H1 (cell line): ENCODE measurements at regions not wholly inside any gene's neighbourhood (a gene's known extent, or its start where the extent isn't known, plus 50 kb on each side); places are given as distances from the start of the nearest gene placed in this dataset.

Source experiments
- CTCF ChIA-PET: fragments of 300-600 bp; sonication (Branson Sonifier 250); formaldehyde crosslinking; loops from one replicate; lab custom pipeline; 2021; ENCODE audit not compliant: partially characterized antibody; lab: Charles Lee
- POLR2A ChIA-PET: fragments of 300-600 bp; sonication (Branson Sonifier 250); formaldehyde crosslinking; loops from one replicate; lab custom pipeline; 2021; ENCODE audit warnings: inconsistent platforms; ENCODE audit not compliant: partially characterized antibody; lab: Charles Lee
- DNase-seq, 2 experiments: peaks; one replicate each; pipeline versions ENCODE4 v3.0.0 to v3.0.0-alpha.2; 2010 to 2022; ENCODE audit warnings: low spot score in 2 of 2, low read depth in 1 of 2, mixed read lengths in 1 of 2
- FAIRE-seq: peaks from 2 replicates; lab custom pipeline; 2011; peaks lifted over from hg19 to GRCh38; lab: Jason Lieb, UNC
- H2AFZ ChIP-seq: 2 replicates; pipeline ENCODE4 v1.8.1; 2012; ENCODE audit warnings: low read length, inconsistent platforms
- H2AK5ac ChIP-seq: 2 replicates; pipeline ENCODE4 v1.6.1; 2013; ENCODE audit warnings: low read depth, low read length
- H2BK120ac ChIP-seq: replicated peaks from 2 replicates; pipeline ENCODE3; 2013; ENCODE audit warnings: low read depth, low read length, inconsistent platforms
- H2BK12ac ChIP-seq: 2 replicates; pipeline ENCODE4 v1.6.1; 2013; ENCODE audit warnings: low read depth, low read length
- H2BK15ac ChIP-seq: 2 replicates; pipeline ENCODE4 v1.6.1; 2013; ENCODE audit warnings: low read length
- H2BK20ac ChIP-seq: 2 replicates; pipeline ENCODE4 v1.6.1; 2013; ENCODE audit warnings: low read length
- H2BK5ac ChIP-seq: 2 replicates; pipeline ENCODE4 v1.6.1; 2013; ENCODE audit warnings: low read depth, low read length
- H3K14ac ChIP-seq: 2 replicates; pipeline ENCODE4 v1.6.1; 2013; ENCODE audit warnings: inconsistent platforms; ENCODE audit not compliant: insufficient read length
- H3K18ac ChIP-seq: 2 replicates; pipeline ENCODE4 v1.6.1; 2013; ENCODE audit warnings: low read length; ENCODE audit errors: extremely low read depth
- H3K23ac ChIP-seq: 2 replicates; pipeline ENCODE4 v1.6.1; 2013; ENCODE audit warnings: inconsistent platforms; ENCODE audit not compliant: insufficient read length
- H3K23me2 ChIP-seq: 2 replicates; pipeline ENCODE4 v1.6.1; 2013; ENCODE audit warnings: low read depth, low read length
- H3K27ac ChIP-seq: 2 replicates; pipeline ENCODE4 v1.6.1; 2011; ENCODE audit warnings: low read depth, low read length, inconsistent platforms
- H3K27me3 ChIP-seq, 4 experiments: replicated peaks in 1 of 4; 1 replicate in 1 of 4; 2 replicates in 3 of 4; pipeline versions ENCODE4 v1.6.1 to v1.8.1; 2011 to 2013; ENCODE audit warnings: low read length in 3 of 4, mild to moderate bottlenecking in 3 of 4, inconsistent platforms in 2 of 4, mixed read lengths in 2 of 4, moderate library complexity in 1 of 4; ENCODE audit not compliant: control insufficient read depth in 3 of 4, insufficient read depth in 3 of 4; ENCODE audit errors: extremely low read depth in 1 of 4
- H3K36me3 ChIP-seq, 4 experiments: 2 replicates each; pipeline versions ENCODE4 v1.6.1 to v1.8.1; 2011 to 2013; ENCODE audit warnings: mild to moderate bottlenecking in 4 of 4, low read length in 3 of 4, moderate library complexity in 2 of 4, control low read depth in 1 of 4, inconsistent platforms in 1 of 4; ENCODE audit not compliant: insufficient read depth in 4 of 4, control insufficient read depth in 2 of 4
- H3K4ac ChIP-seq: replicated peaks from 2 replicates; pipeline ENCODE3; 2013; ENCODE audit warnings: low read length, low read depth, mixed read lengths, inconsistent platforms; ENCODE audit not compliant: insufficient read length
- H3K4me1 ChIP-seq, 4 experiments: replicated peaks in 1 of 4; 1 replicate in 1 of 4; 2 replicates in 3 of 4; pipeline versions ENCODE4 v1.6.1 to v1.8.1; 2011 to 2013; ENCODE audit warnings: low read length in 3 of 4, inconsistent platforms in 2 of 4, mixed read lengths in 1 of 4; ENCODE audit not compliant: insufficient read depth in 4 of 4, control insufficient read depth in 3 of 4
- H3K4me2 ChIP-seq, 2 experiments: 2 replicates each; pipeline versions ENCODE4 v1.6.1 to v1.8.1; 2011 to 2013; ENCODE audit warnings: low read depth in 2 of 2, low read length in 2 of 2, control low read depth in 1 of 2, inconsistent platforms in 1 of 2, mild to moderate bottlenecking in 1 of 2; ENCODE audit not compliant: insufficient read depth in 1 of 2
- H3K4me3 ChIP-seq, 4 experiments: fragments of 200-600, 300-600 bp in 1 of 4; sonication (generic), shearing (Covaris generic), sonication (Bioruptor Twin) in 1 of 4; 2 replicates each; pipeline versions ENCODE4 v1.5.1 to v1.8.1; 2011 to 2016; ENCODE audit warnings: low read length in 4 of 4, low read depth in 3 of 4, control low read depth in 2 of 4, inconsistent platforms in 2 of 4, mild to moderate bottlenecking in 2 of 4, mixed read lengths in 1 of 4, moderate library complexity in 1 of 4; ENCODE audit not compliant: insufficient read depth in 2 of 4; ENCODE audit errors: extremely low read depth in 1 of 4
- H3K56ac ChIP-seq: replicated peaks from 2 replicates; pipeline ENCODE3; 2013; ENCODE audit warnings: low read depth, mild to moderate bottlenecking, mixed read lengths, low read length, inconsistent platforms; ENCODE audit not compliant: insufficient read length
- H3K79me1 ChIP-seq: 2 replicates; pipeline ENCODE4 v1.6.1; 2013; ENCODE audit warnings: low read depth, low read length, control low read depth
- H3K79me2 ChIP-seq, 2 experiments: 2 replicates each; pipeline versions ENCODE4 v1.6.1 to v1.8.1; 2012 to 2013; ENCODE audit warnings: low read length in 2 of 2, mild to moderate bottlenecking in 2 of 2, inconsistent platforms in 1 of 2; ENCODE audit not compliant: insufficient read depth in 2 of 2, control insufficient read depth in 1 of 2
- H3K9ac ChIP-seq, 4 experiments: replicated peaks in 1 of 4; 1 replicate in 1 of 4; 2 replicates in 3 of 4; pipeline versions ENCODE4 v1.6.1 to v1.8.1; 2011 to 2013; ENCODE audit warnings: low read depth in 3 of 4, low read length in 3 of 4, control low read depth in 2 of 4, mild to moderate bottlenecking in 2 of 4, moderate library complexity in 2 of 4, inconsistent platforms in 1 of 4; ENCODE audit errors: extremely low read depth in 1 of 4
- H3K9me3 ChIP-seq, 2 experiments: 2 replicates each; pipeline versions ENCODE4 v1.6.1 to v1.8.1; 2012 to 2013; ENCODE audit warnings: mild to moderate bottlenecking in 2 of 2, moderate library complexity in 2 of 2, control low read depth in 1 of 2, inconsistent platforms in 1 of 2, low read depth in 1 of 2, low read length in 1 of 2, mixed read lengths in 1 of 2; ENCODE audit not compliant: insufficient read depth in 2 of 2
- H4K20me1 ChIP-seq, 2 experiments: replicated peaks in 1 of 2; 2 replicates each; pipeline versions ENCODE3 to v1.8.1; 2011 to 2013; ENCODE audit warnings: inconsistent platforms in 2 of 2, low read length in 2 of 2, mild to moderate bottlenecking in 1 of 2; ENCODE audit not compliant: insufficient read depth in 2 of 2, control insufficient read depth in 1 of 2
- H4K5ac ChIP-seq: 2 replicates; pipeline ENCODE4 v1.6.1; 2013; ENCODE audit warnings: low read length, low read depth, mixed read lengths, inconsistent platforms; ENCODE audit not compliant: insufficient read length
- H4K8ac ChIP-seq: 2 replicates; pipeline ENCODE4 v1.8.0; 2013; ENCODE audit warnings: mild to moderate bottlenecking, moderate library complexity, low read length, inconsistent platforms; ENCODE audit not compliant: insufficient read depth; ENCODE audit errors: extremely low read depth
- H4K91ac ChIP-seq: replicated peaks from 2 replicates; pipeline ENCODE3; 2013; ENCODE audit warnings: low read length, mixed read lengths, inconsistent platforms; ENCODE audit not compliant: insufficient read length
- CBX8 ChIP-seq: fragments of 300-800, 300-1000 bp; sonication (generic); IDR thresholded peaks from 2 replicates; pipeline ENCODE4 v1.7.1; 2016; ENCODE audit warnings: low read depth, low read length, borderline replicate concordance
- RXRA ChIP-seq: IDR thresholded peaks from 2 replicates; pipeline ENCODE4 v1.6.1; 2011; ENCODE audit warnings: low read depth, mild to moderate bottlenecking, low read length, moderate library complexity; ENCODE audit not compliant: insufficient read depth
- WGBS, 2 experiments: shearing (Covaris generic) in 1 of 2; methylation state at CpG; one replicate each; pipeline versions ENCODE4 v1.1.6 to v1.1.7; 2013 to 2015; ENCODE audit warnings: low lambda C conversion rate in 2 of 2, mixed read lengths in 2 of 2, inconsistent platforms in 1 of 2, low coverage in 1 of 2, missing lambda C conversion rate in 1 of 2; ENCODE audit not compliant: insufficient replicate concordance in 2 of 2, insufficient coverage in 1 of 2, insufficient read length in 1 of 2; ENCODE audit errors: extremely low coverage in 1 of 2, missing lambda C conversion rate in 1 of 2; 5-methylcytosine and 5-hydroxymethylcytosine counted together

GRCh38 chr3:31188112-31188511, 293.7 kb upstream of the GADL1 start:
- Histone ChIP-seq H3K4me3 (no peak overlapping the region), H3K4me2 (no peak overlapping the region), H3K18ac (no peak overlapping the region), H2BK20ac (no peak overlapping the region), H3K9ac (no peak overlapping the region), H3K4ac (no peak overlapping the region), H2BK5ac (no peak overlapping the region), H3K14ac (no peak overlapping the region), H2AK5ac (no peak overlapping the region), H4K91ac (no peak overlapping the region), H2BK15ac (no peak overlapping the region), H2BK12ac (no peak overlapping the region), H3K23ac (no peak overlapping the region), H3K23me2 (no peaks in the 10 kb centered on the region), H2AFZ (no peak overlapping the region), H4K20me1 (no peaks in the 10 kb centered on the region), H4K8ac (no peak overlapping the region), H3K27ac (no peak overlapping the region), H2BK120ac (no peak overlapping the region), H3K36me3 (no peaks in the 10 kb centered on the region), H3K4me1 (no peaks in the 10 kb centered on the region; a peak in 2 of 7 replicates), H3K27me3 (no peaks in the 10 kb centered on the region), H3K56ac (no peak overlapping the region), H3K9me3 (no peaks in the 10 kb centered on the region), H3K79me2 (no peaks in the 10 kb centered on the region), H4K5ac (no peak overlapping the region), H3K79me1 (no peaks in the 10 kb centered on the region)
- FAIRE-seq (no peak), DNase-seq (no peak)
- WGBS, 2 experiments, result 90% methylated on average over 6 of the region's 6 CpGs; no CpG with 5 or more reads in 1 of the 2 experiments
- ChIA-PET CTCF (interaction anchor here (1.1 kb wide), 1 partner anchor 260 kb away, joined by 3 read pairs; no protein-coding TSS in a partner anchor), POLR2A (no interaction called here)
- TF ChIP-seq RXRA (no peak), CBX8 (no peak)
